SK-N-SH (cell line): ENCODE measurements at regions not wholly inside any gene's neighbourhood (a gene's known extent, or its start where the extent isn't known, plus 50 kb on each side); places are given as distances from the start of the nearest gene placed in this dataset.

Experiments used
- CHD2 ChIP-seq: fragments of 150-350 bp; IDR thresholded peaks from 2 replicates; pipeline ENCODE4 v1.6.1; 2018; ENCODE audit warnings: low read length; ENCODE audit not compliant: partially characterized antibody
- CTCF ChIP-seq: fragments of 200-600 bp; sonication (generic); IDR thresholded peaks from 2 replicates; pipeline ENCODE4 v1.6.1; 2017; ENCODE audit warnings: antibody characterized with exemption, mild to moderate bottlenecking, moderate library complexity
- EP300 ChIP-seq, 2 experiments: IDR thresholded peaks; 2 replicates each; pipeline versions ENCODE4 v1.4.0 to v1.6.1; 2012; ENCODE audit warnings: borderline replicate concordance in 1 of 2, low read depth in 1 of 2, low read length in 1 of 2
- GABPA ChIP-seq: IDR thresholded peaks from 2 replicates; pipeline ENCODE4 v1.4.0; 2012; ENCODE audit warnings: low read depth, mild to moderate bottlenecking
- MEF2A ChIP-seq: IDR thresholded peaks from 2 replicates; pipeline ENCODE4 v1.4.0; 2012; ENCODE audit warnings: low read depth, borderline replicate concordance
- MXI1 ChIP-seq: IDR thresholded peaks from 2 replicates; pipeline ENCODE4 v1.6.1; 2012; ENCODE audit warnings: mild to moderate bottlenecking, low read depth, low read length, improper control_type of control experiment
- POLR2AphosphoS5 ChIP-seq: IDR thresholded peaks from 2 replicates; pipeline ENCODE4 v1.6.1; 2012; ENCODE audit warnings: low read depth, low read length
- RAD21 ChIP-seq: IDR thresholded peaks from 2 replicates; pipeline ENCODE4 v1.6.1; 2012; ENCODE audit warnings: mild to moderate bottlenecking, low read length
- REST ChIP-seq: IDR thresholded peaks from 2 replicates; pipeline ENCODE4 v1.6.1; 2012; ENCODE audit warnings: mild to moderate bottlenecking, low read depth, low read length, moderate library complexity
- SIN3A ChIP-seq: IDR thresholded peaks from 2 replicates; pipeline ENCODE4 v1.6.1; 2012; ENCODE audit warnings: low read depth, mild to moderate bottlenecking, low read length, moderate library complexity, borderline replicate concordance
- SMC3 ChIP-seq: IDR thresholded peaks from 2 replicates; pipeline ENCODE4 v1.6.1; 2012; ENCODE audit warnings: low read depth, low read length, improper control_type of control experiment
- TAF1 ChIP-seq: IDR thresholded peaks from 2 replicates; pipeline ENCODE4 v1.6.1; 2012; ENCODE audit warnings: low read depth, mild to moderate bottlenecking, low read length, moderate library complexity, borderline replicate concordance
- YY1 ChIP-seq: IDR thresholded peaks from 2 replicates; pipeline ENCODE4 v1.4.0; 2012; ENCODE audit warnings: low read depth, mild to moderate bottlenecking

DNA sequence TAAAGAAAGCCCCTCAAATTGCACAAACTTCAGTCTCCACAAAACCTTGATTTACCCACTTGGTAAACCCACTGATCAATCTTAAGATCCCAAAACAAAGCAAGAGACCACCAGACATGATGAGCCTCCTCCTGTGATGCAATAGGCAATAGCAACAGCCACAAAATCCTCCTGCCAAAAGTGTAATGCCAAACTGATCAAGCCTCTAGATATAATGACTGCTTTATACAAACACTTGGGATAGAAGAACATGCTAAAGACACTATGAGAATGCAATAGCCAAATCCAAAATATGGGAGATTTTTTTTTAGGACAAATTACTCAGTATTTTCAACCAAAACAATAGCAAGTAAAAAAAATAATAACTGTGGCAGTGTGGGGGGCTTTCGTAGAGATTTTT, 64.9 kb upstream of the PTGFRN start:
- TF ChIP-seq SIN3A (no peak), SMC3 (no peak), CTCF (no peak), MXI1 (no peak), TAF1 (no peak), RAD21 (no peak), YY1 (no peak), CHD2 (no peak), POLR2AphosphoS5 (no peak), GABPA (no peak), EP300 (IDR thresholded peaks at IDR 0.05; ENCODE audit: borderline replicate concordance in 1 of 2, low read depth in 1 of 2, low read length in 1 of 2) (no peak), REST (no peak), MEF2A (no peak)
